ENCODE measurements at regions not wholly inside any gene's neighbourhood (a gene's known extent, or its start where the extent isn't known, plus 50 kb on each side); places are given as distances from the start of the nearest gene placed in this dataset.

- TF ChIP-seq TAF1 (IDR thresholded peaks at IDR 0.05; ENCODE audit: low read depth), result no peak
- no peak for TF ChIP-seq CTCF (IDR thresholded peaks at IDR 0.05; ENCODE audit: poor library complexity, severe bottlenecking)
- TF ChIP-seq POLR2AphosphoS5 (IDR thresholded peaks at IDR 0.05), result no peak
- no peak for TF ChIP-seq EZH2 (IDR thresholded peaks at IDR 0.05; ENCODE audit: borderline replicate concordance, insufficient read depth, low read length, poor library complexity, severe bottlenecking)
- TF ChIP-seq RAD21 (conservative IDR thresholded peaks at IDR 0.05), result no peak
- TF ChIP-seq EP300 (conservative IDR thresholded peaks at IDR 0.05; ENCODE audit: poor library complexity, severe bottlenecking), result no peak
- TF ChIP-seq MXI1 (conservative IDR thresholded peaks at IDR 0.05; ENCODE audit: poor library complexity, severe bottlenecking), result no peak
- TF ChIP-seq REST (IDR thresholded peaks at IDR 0.05; ENCODE audit: borderline replicate concordance), result no peak
These were observed 156.2 kb downstream of the NFKBIZ start for GRCh38 chr3:102005551-102005950.
